BJ (cell line): ENCODE measurements at regions not wholly inside any gene's neighbourhood (a gene's known extent, or its start where the extent isn't known, plus 50 kb on each side); places are given as distances from the start of the nearest gene placed in this dataset.

Source experiments
- CTCF ChIA-PET: fragments of 350-600 bp; formaldehyde crosslinking; extraction: SDS; loops from one replicate; lab custom pipeline; 2021; ENCODE audit warnings: antibody characterized with exemption, inconsistent platforms; lab: Yijun Ruan, JAX
- POLR2A ChIA-PET: fragments of 300-600 bp; sonication (Branson Sonifier 250); formaldehyde crosslinking; extraction: SDS; loops from one replicate; lab custom pipeline; 2021; ENCODE audit warnings: antibody characterized with exemption; lab: Charles Lee
- DNase-seq: peaks from one replicate; pipeline ENCODE4 v3.0.0-alpha.2; 2011; ENCODE audit warnings: low read depth
- H3K27me3 ChIP-seq: 2 replicates; pipeline ENCODE4 v1.6.0; 2011; ENCODE audit warnings: low read length; ENCODE audit not compliant: control insufficient read depth, insufficient read depth
- H3K36me3 ChIP-seq: 2 replicates; pipeline ENCODE4 v1.5.1; 2011; ENCODE audit warnings: low read length; ENCODE audit not compliant: control insufficient read depth, insufficient read depth
- H3K4me3 ChIP-seq: 2 replicates; pipeline ENCODE4 v1.5.1; 2011; ENCODE audit warnings: low read depth, mild to moderate bottlenecking, control low read depth, low read length
- TF ChIP-seq, protein P1 (sequence below): IDR thresholded peaks from 2 replicates; pipeline ENCODE4 v1.5.1; 2011; ENCODE audit warnings: low read depth, mild to moderate bottlenecking, control low read depth, inconsistent platforms, low read length, moderate library complexity; ENCODE audit not compliant: insufficient read depth

DNA sequence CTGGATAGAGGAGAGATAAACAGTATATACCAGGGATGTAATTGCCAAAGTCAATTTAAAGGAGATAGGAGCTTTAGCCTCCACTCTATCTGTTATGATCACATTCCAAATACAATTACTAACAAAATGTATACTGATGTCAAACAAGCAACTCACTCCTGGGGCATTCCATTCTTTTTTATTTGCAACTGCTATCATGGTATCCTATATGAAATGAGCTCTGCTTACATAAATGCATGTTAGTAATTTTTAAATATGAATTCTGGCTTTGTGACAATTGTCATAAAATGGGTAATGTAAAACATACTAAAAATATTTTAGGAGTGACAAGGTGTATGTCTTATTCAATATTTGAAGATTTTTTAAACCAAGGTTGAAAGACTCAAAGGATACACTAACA is 751.1 kb downstream of the HACE1 start:
- Histone ChIP-seq H3K4me3 (no peak overlapping the region), H3K27me3 (no peaks in the 10 kb centered on the region), H3K36me3 (no peaks in the 10 kb centered on the region)
- TF ChIP-seq, protein P1, sequence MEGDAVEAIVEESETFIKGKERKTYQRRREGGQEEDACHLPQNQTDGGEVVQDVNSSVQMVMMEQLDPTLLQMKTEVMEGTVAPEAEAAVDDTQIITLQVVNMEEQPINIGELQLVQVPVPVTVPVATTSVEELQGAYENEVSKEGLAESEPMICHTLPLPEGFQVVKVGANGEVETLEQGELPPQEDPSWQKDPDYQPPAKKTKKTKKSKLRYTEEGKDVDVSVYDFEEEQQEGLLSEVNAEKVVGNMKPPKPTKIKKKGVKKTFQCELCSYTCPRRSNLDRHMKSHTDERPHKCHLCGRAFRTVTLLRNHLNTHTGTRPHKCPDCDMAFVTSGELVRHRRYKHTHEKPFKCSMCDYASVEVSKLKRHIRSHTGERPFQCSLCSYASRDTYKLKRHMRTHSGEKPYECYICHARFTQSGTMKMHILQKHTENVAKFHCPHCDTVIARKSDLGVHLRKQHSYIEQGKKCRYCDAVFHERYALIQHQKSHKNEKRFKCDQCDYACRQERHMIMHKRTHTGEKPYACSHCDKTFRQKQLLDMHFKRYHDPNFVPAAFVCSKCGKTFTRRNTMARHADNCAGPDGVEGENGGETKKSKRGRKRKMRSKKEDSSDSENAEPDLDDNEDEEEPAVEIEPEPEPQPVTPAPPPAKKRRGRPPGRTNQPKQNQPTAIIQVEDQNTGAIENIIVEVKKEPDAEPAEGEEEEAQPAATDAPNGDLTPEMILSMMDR, result no peak
- no peak for DNase-seq
- POLR2A ChIA-PET, result no interaction called here
- CTCF ChIA-PET, result no interaction called here

DNA sequence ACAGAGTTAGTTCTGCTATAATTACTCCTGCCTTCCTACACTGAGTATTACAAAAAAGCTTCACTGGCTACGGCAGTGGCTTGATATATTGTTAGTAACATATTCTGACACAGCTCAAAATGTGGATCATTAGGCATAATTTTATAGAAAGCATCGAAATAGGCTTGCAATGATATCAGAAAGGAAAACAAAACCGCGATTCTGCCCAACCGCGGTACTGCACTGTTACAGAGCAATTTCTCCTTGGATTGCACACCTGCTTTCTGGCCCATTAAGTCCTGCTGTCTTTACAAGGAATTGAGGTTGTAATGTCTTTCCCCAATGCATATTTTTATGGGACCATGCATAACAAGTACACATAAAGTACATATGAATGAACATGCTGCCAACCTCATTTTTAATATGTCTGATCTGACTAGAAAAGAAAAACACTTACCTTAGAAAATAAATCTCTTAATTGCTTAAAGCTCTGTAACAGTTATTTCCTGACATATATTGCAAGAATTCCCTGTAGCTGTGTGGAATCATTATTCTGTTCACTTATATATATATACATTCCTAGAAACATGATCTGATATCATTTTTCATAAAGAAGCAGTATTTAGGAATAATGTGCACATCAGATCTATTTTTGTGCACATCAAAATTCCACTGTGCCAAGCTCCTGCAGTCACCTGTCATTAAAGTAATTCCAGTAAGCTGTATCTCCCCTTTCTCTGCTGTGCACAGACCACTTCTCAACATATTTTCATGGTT is 763.9 kb downstream of the HACE1 start:
- ChIA-PET CTCF (interaction anchor here (0.6 kb wide), 1 partner anchor 190 kb away, joined by 3 read pairs; no protein-coding TSS in a partner anchor), POLR2A (no interaction called here)
- no peak for DNase-seq
- Histone ChIP-seq H3K36me3 (no peaks in the 10 kb centered on the region), H3K27me3 (no peaks in the 10 kb centered on the region), H3K4me3 (no peak overlapping the region)
- TF ChIP-seq, protein P1, result no peak

DNA sequence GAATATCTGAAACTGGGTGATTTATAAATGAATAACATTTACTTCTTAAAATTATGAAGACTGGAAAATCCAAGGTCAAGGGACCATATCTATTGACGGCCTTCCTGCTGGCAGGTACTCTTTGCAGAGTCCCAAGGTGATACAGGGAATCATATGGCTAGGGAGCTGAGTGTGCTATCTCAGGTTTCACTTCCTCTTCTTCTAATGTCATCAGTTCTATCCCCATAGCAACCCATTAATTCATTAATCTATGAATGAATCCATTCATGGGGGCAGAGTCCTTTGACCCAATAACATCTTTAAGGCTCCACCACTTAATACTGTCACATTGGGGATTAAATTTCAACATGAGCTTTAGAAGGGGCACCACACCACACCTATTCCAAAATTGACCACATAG is 772.0 kb downstream of the HACE1 start:
- no peak for DNase-seq
- TF ChIP-seq, protein P1, result no peak
- Histone ChIP-seq H3K36me3 (no peaks in the 10 kb centered on the region), H3K4me3 (no peak overlapping the region), H3K27me3 (no peaks in the 10 kb centered on the region)
- CTCF ChIA-PET, result no interaction called here
- POLR2A ChIA-PET, result no interaction called here

DNA sequence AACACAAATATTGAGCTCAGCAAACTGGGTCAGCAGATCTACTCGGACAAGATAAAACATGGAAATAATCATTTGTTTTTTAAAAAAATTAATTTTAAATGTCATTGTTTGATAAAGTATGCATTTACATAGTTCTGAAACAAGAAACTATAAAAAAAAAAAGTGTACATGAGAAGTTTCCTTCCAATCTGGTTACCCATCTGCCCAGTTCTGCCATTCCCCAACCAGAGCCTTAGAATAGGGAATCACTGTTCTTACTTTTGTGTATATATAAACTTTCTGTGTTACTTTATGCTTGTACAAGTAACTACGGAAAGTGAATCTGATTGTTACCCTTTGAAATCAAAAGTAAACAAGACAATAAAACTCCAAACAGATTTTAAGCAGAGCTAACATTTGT is 791.4 kb downstream of the HACE1 start:
- POLR2A ChIA-PET, result no interaction called here

DNA sequence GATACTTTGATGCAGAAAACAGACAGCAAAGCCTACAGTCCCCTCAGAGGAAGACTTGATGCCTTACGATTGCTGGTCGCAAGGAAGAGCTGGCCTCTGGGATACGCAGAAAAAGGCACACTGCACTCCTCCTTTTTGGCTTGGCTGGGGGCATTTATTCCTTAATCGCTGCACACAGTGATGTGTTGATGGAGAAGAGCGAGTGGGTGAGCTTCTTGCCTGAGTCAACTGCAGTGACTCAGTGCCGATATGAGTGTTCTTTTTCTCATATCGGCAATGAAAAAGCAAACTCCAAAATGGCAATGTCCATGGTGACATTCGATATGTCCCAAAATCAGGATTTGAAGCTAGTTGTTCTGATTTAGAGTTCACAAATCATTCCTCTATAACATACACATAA is 794.8 kb downstream of the HACE1 start:
- Histone ChIP-seq H3K36me3 (no peaks in the 10 kb centered on the region), H3K4me3 (no peak overlapping the region), H3K27me3 (no peaks in the 10 kb centered on the region)
- TF ChIP-seq, protein P1, result no peak
- POLR2A ChIA-PET, result no interaction called here
- CTCF ChIA-PET, result no interaction called here
- DNase-seq, result no peak

More for the DNA sequence above, 791.4 kb downstream of the HACE1 start:
- Histone ChIP-seq H3K4me3 (no peak overlapping the region), H3K27me3 (no peaks in the 10 kb centered on the region), H3K36me3 (no peaks in the 10 kb centered on the region)
- CTCF ChIA-PET, result no interaction called here
- no peak for DNase-seq
- TF ChIP-seq, protein P1, result no peak
